NCI-H187 (cell line): ENCODE measurements at regions not wholly inside any gene's neighbourhood (a gene's known extent, or its start where the extent isn't known, plus 50 kb on each side); places are given as distances from the start of the nearest gene placed in this dataset.

ENCODE experiments used
- DNase-seq, 2 experiments: peaks; one replicate each; lab custom pipeline; 2025; lab: John Stamatoyannopoulos, UW

- DNase-seq, result no peak
These were observed 403.5 kb downstream of the DIPK2A start for GRCh38 chr3:144375088-144375487.

DNA sequence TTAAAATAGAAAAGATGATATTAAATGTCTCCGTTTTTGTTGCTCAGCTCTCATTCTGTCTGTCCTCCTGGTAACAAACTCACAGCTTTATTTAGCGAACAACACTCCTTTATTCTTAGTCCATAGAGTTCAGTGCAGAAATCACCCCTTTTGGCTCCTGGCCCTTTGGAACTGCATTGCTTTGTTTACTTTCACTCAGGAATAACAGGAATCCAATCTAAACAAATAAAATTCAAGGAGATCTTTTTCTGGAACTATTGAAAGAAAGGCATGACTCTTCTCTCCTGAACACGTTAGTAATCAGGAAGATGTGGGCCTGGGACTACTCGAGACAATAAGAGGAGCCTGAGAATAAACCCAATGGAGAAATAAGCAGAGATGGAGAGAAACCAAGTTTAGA lies 409.2 kb downstream of the DIPK2A start:
- no peak for DNase-seq

GRCh38 chr3:144381607-144382006 lies 410.0 kb downstream of the DIPK2A start:
- no peak for DNase-seq

GRCh38 chr3:144384241-144384979 lies 412.8 kb downstream of the DIPK2A start:
- no peak for DNase-seq

GRCh38 chr3:144390786-144391185 lies 419.2 kb downstream of the DIPK2A start:
- no peak for DNase-seq

GRCh38 chr3:144391236-144391635 lies 419.6 kb downstream of the DIPK2A start:
- DNase-seq, result no peak

GRCh38 chr3:144394032-144394431 lies 422.4 kb downstream of the DIPK2A start:
- no peak for DNase-seq

GRCh38 chr3:144402430-144402829 lies 430.8 kb downstream of the DIPK2A start:
- DNase-seq, result no peak

- no peak for DNase-seq
These were observed 431.4 kb downstream of the DIPK2A start for GRCh38 chr3:144403040-144403457.

- no peak for DNase-seq
These were observed 435.7 kb downstream of the DIPK2A start for GRCh38 chr3:144407335-144407734.

- no peak for DNase-seq
These were observed 437.7 kb downstream of the DIPK2A start for GRCh38 chr3:144409319-144409718.

DNA sequence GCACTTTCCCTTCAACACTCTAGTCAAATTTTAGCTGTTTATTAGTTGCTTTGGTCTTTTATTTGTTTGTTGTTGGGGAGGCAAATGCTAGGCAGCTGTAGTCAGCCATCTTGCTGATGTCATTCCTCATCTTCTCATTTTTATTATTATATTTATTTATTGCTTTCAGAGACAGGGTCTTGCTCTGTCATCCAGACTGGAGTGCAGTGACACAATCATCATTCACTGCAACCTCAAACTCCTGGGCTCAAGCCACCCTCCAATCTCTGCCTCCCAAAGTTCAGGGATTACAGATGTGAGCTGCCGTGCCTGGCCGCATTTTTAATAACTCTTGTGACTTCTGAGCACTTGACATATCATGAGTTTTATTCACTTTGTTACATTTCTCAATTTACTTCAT lies 441.4 kb downstream of the DIPK2A start:
- DNase-seq, result no peak

- DNase-seq, result no peak
These were observed 443.9 kb downstream of the DIPK2A start for GRCh38 chr3:144415492-144415891.

GRCh38 chr3:144424606-144425005 lies 453.0 kb downstream of the DIPK2A start:
- DNase-seq, result no peak

DNA sequence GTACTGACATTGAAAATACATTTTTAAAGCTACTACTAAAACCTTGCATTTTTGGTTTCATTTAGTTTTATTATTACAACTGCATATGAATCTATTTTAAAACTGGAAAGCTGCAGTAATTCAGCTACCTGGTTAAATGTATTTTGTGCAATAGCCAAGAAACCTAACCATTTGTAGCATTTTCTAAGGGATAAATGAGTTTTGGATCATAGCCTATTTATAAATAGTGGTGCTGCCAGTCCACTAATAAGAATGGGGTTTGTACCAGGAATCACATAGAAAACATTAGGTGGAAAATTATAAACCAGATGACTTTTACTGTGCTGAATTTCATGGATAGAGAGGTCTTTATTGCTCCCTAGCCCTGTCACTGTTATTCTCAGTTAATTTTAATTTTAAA lies 454.7 kb downstream of the DIPK2A start:
- DNase-seq, result no peak

DNA sequence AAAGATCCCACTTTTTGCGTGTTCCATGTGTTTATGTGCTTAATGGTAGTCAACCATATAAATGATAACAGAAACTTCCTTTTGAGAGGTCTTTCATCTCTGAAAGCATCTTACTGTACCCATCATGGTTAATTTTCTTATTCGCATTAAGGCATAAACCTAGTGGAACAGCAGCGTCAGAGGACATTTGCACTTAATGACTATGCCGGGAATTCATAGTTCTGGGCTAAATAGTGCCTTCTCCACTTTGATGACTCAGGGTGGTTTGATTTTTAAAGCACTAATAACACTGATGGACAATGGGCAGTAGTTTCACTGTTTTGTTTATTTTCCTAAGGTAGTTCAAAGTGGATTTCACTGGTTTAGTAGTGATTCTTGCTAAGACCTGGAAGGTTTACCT lies 455.3 kb downstream of the DIPK2A start:
- DNase-seq, result no peak

- DNase-seq, result no peak
These were observed 458.1 kb downstream of the DIPK2A start for GRCh38 chr3:144429719-144430121.

DNA sequence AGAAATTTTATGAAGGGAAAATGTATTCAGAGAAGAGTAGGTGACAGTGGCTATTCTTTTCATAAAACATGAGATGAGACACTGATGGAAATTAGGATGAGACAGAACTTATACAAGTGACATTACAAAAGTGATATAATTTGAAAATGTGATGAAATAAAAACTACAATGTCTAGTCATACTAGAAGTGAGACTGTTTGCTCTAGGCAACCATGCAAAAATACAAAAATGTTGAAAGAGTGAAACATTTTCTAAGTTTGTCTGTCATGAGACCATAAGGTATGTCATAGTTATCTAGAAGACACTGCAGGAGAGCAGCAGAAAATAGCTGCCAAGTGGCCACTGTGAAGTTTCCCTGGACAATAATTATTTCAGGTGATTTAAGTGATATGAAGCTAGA lies 459.5 kb downstream of the DIPK2A start:
- DNase-seq, result no peak

- DNase-seq, result no peak
These were observed 461.4 kb downstream of the DIPK2A start for GRCh38 chr3:144433006-144433405.

GRCh38 chr3:144437989-144438388 lies 466.4 kb downstream of the DIPK2A start:
- DNase-seq, result no peak

DNA sequence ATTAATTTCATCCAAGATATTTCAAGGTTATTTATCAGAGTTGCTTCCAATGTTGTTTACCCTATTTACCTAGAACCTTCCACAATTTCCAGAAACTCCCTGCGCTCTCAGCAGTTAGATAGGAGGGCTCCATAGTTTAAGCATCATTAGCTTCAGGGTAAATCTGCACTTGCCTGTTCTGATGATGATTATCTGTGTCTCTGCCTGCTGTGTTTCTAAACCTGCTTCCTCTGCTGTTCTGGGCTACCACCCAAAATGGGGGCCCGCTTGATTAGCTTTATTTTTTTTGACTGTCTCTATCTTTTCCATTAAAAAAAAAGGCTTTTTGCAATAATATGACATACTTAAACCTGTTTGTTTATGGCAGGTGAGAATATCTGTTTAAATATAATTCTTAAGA lies 472.4 kb downstream of the DIPK2A start:
- DNase-seq, result no peak

DNA sequence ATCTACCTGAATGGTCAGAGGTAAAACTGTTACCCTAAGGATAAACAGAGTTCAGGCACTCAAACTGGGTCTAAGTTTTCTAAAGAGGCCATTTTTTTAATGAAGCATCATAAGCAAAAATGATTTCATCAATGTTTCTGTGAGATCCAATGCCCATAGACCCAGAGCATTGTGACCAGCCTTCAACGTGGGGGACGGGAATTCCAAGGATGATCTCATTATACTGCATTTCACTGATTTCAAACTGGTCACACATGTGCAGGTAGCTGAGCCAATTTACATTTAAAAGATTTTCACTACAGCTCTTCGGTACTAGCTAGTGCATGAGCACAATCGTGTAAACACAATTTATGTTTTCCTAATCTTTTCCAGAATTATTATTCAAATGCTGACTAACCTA lies 472.9 kb downstream of the DIPK2A start:
- no peak for DNase-seq

DNA sequence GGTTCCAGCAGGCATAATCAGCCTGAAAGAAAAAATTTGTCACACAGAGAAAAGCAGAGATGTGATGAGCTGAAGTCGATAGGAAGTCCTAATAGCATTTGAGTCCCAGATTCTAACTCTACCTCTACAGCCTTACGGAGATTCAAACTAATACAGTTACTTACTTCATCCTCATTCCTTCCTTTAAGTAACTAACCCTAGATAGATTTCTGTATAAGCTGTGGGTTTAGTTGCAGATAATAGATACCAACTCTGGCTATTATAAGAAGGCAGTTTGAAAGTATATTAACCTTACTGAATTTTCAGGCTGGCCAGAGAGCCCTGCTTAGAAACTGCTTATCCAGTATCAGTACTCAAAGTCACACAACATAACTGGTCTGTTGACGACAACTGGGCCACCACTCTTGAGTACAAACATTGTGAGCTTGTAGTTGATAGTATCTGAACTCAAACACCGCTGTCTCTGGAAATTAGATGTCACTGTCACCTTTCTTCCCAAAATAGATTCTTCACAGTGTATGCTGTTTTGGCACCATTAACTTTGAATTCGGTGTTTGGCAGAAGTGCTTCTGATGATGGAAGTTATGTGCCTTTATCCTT lies 484.3 kb downstream of the DIPK2A start:
- no peak for DNase-seq

DNA sequence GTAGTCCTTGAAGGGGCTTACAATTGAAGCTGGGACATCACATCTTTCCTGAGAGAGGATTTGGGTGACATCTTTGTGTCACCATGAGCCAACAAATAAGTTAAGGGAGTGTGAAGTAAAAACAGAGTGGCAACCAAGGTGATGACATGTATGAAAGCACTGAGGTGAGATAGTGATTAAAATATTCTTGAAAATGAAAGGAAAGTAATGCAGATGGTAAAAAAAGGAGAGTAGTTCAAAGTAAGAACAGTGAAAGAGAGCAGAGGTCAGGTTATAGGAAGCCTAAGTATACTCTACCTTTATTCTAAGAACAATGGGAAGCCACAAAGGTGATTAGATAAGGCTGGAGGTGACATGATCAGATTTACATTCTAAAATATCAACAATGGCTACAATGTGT lies 486.1 kb downstream of the DIPK2A start:
- no peak for DNase-seq
